ENCODE measurements at regions not wholly inside any gene's neighbourhood (a gene's known extent, or its start where the extent isn't known, plus 50 kb on each side); places are given as distances from the start of the nearest gene placed in this dataset.
"Not testable (repeated sequence)": the region's sequence is repeated elsewhere in the genome, so short reads cannot be mapped to it uniquely, and the experiment has no call there.

- ATAC-seq, result peak in 7 of 8 donors; percentile 79 to 90 (median 86)
- DNase-seq, result peak in 1 of 2 donors; percentile 49
- 63 to 71% methylated on average over 12 of the region's 12 CpGs for WGBS, 2 donors
- H3K4me3 ChIP-seq; H3K9me3 ChIP-seq; H3K27me3 ChIP-seq; intact Hi-C loops (cut with DNase I): not testable (repeated sequence)
- peaks cover 0 to 53% (median 0%) of the 10 kb centered on the region in 9 donors for H3K36me3 ChIP-seq
- H3K4me1 ChIP-seq, result peaks cover 0 to 17% (median 7%) of the 10 kb centered on the region in 9 donors
- peak overlapping the region in 7 of 10 donors; percentile 20 to 67 (median 48) for H3K27ac ChIP-seq
Observed at GRCh38 chr17:64792793-64793575, 126.3 kb downstream of the LRRC37A3 start.

- intact Hi-C loops (cut with DNase I); DNase-seq; ATAC-seq; H3K9me3 ChIP-seq; H3K27me3 ChIP-seq; H3K4me3 ChIP-seq: not testable (repeated sequence)
- Histone ChIP-seq H3K27ac (peak overlapping the region in 2 of 10 donors; percentile 48 to 67), H3K36me3 (peaks cover 0 to 61% (median 2%) of the 10 kb centered on the region in 9 donors), H3K4me1 (peaks cover 0 to 17% (median 7%) of the 10 kb centered on the region in 9 donors)
- WGBS, 2 donors, result 86 to 88% methylated on average over 12 of the region's 12 CpGs
Observed at GRCh38 chr17:64792276-64792675, 127.0 kb downstream of the LRRC37A3 start.

DNA sequence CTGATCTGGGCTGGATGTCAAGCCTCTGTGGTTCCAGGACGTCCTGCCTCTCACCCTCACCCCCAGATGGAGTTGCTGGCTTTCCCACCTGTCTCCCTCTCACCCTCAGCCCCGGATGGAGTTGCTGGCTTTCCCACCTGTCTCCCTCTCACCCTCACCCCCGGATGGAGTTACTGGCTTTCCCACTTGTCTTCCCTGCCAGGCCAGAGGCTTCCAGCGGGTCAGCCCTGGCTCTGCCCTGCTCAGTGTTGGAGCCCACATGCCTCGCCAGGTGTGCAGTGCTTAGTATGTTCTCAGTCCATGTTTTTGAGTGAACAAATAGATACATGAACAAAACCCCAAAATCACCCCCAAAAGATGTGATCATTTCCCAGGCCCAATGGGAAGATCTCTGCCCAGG lies 127.6 kb downstream of the LRRC37A3 start:
- intact Hi-C loops (cut with DNase I); H3K4me3 ChIP-seq; ATAC-seq: not testable (repeated sequence)

GRCh38 chr17:64791226-64791625 lies 128.1 kb downstream of the LRRC37A3 start:
- H3K27me3 ChIP-seq; H3K27ac ChIP-seq; H3K9me3 ChIP-seq; H3K4me3 ChIP-seq; ATAC-seq; DNase-seq; intact Hi-C loops (cut with DNase I): not testable (repeated sequence)
- Histone ChIP-seq H3K4me1 (peaks cover 0 to 17% (median 7%) of the 10 kb centered on the region in 9 donors), H3K36me3 (peaks cover 0 to 66% (median 12%) of the 10 kb centered on the region in 9 donors)
- WGBS, 2 donors, result 94 to 95% methylated on average over 12 of the region's 12 CpGs

More for the DNA sequence above, 127.6 kb downstream of the LRRC37A3 start:
- H3K27ac ChIP-seq, H3K27me3 ChIP-seq, DNase-seq, H3K9me3 ChIP-seq: not testable (repeated sequence)
- Histone ChIP-seq H3K36me3 (peaks cover 0 to 63% (median 8%) of the 10 kb centered on the region in 9 donors), H3K4me1 (peaks cover 0 to 17% (median 7%) of the 10 kb centered on the region in 9 donors)
- WGBS, 2 donors, result 74 to 75% methylated on average over 5 of the region's 5 CpGs

GRCh38 chr17:64790690-64791089 lies 128.6 kb upstream of the SMURF2 start:
- DNase-seq; intact Hi-C loops (cut with DNase I); H3K27ac ChIP-seq; H3K4me3 ChIP-seq; H3K27me3 ChIP-seq; H3K9me3 ChIP-seq; ATAC-seq: not testable (repeated sequence)
- H3K36me3 ChIP-seq, result peaks cover 0 to 67% (median 16%) of the 10 kb centered on the region in 9 donors
- WGBS, 2 donors, result 85 to 86% methylated on average over 4 to 5 of the region's 5 CpGs
- H3K4me1 ChIP-seq, result peaks cover 0 to 17% (median 7%) of the 10 kb centered on the region in 9 donors

DNA sequence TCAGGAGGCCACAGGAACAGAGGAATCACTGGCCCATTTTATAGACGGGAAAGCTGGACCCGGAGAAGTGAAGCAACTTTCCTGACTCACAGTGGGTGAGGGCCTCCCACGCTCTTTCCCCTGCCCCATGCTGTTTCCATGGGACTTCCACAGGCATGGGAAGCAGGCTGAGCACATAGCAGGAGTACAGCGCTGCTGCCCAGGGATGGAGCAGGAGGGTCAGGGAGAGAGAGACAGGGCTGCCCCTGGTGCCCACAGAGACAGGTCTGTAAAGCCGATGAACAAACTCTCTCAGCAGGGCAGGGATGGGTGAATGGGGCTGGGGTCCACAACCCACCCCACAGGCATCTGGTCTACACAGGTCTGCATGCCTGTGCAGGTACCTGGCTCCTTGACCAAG lies 128.1 kb upstream of the SMURF2 start:
- ATAC-seq; H3K9me3 ChIP-seq; H3K27me3 ChIP-seq; H3K27ac ChIP-seq; DNase-seq; intact Hi-C loops (cut with DNase I); H3K4me3 ChIP-seq: not testable (repeated sequence)
- Histone ChIP-seq H3K36me3 (peaks cover 0 to 69% (median 18%) of the 10 kb centered on the region in 9 donors), H3K4me1 (peaks cover 0 to 17% (median 7%) of the 10 kb centered on the region in 9 donors)
- 98 to 99% methylated on average over 5 of the region's 5 CpGs for WGBS, 2 donors

- 80 to 84% methylated on average over 8 of the region's 8 CpGs for WGBS, 2 donors
- not testable (repeated sequence) for DNase-seq
- peaks cover 0 to 12% (median 0%) of the 10 kb centered on the region in 7 donors for H3K27me3 ChIP-seq
Observed at GRCh38 chr17:64789061-64789445, 126.9 kb upstream of the SMURF2 start.

More at GRCh38 chr17:64789061-64789445, 126.9 kb upstream of the SMURF2 start:
- ATAC-seq; intact Hi-C loops (cut with DNase I); H3K9me3 ChIP-seq; H3K27ac ChIP-seq; H3K4me3 ChIP-seq: not testable (repeated sequence)
- peaks cover 0 to 70% (median 26%) of the 10 kb centered on the region in 9 donors for H3K36me3 ChIP-seq
- H3K4me1 ChIP-seq, result peaks cover 0 to 17% (median 7%) of the 10 kb centered on the region in 9 donors
